ENCODE measurements at regions not wholly inside any gene's neighbourhood (a gene's known extent, or its start where the extent isn't known, plus 50 kb on each side); places are given as distances from the start of the nearest gene placed in this dataset.
A peak's percentile ranks its signal among the peaks of the same experiment; 100 is the strongest.

- H2AK5ac ChIP-seq (ENCODE audit: low read length), result no peak overlapping the region
- H3K4ac ChIP-seq (ENCODE audit: low read depth, low read length), result no peak overlapping the region
- no peaks in the 10 kb centered on the region for H3K27me3 ChIP-seq (ENCODE audit: insufficient read depth, low read length, poor library complexity)
- H3K18ac ChIP-seq (ENCODE audit: low read length), result no peak overlapping the region
- no peak overlapping the region for H4K5ac ChIP-seq (ENCODE audit: low read length)
- no peak overlapping the region for H2BK120ac ChIP-seq (ENCODE audit: low read depth, low read length)
- H3K4me3 ChIP-seq (ENCODE audit: low read length), result no peak overlapping the region
- no peak overlapping the region for H4K8ac ChIP-seq (ENCODE audit: low read depth, low read length)
- no CpG with 5 or more reads among the region's 7 CpGs for WGBS (ENCODE audit: extremely low coverage, insufficient coverage, low lambda C conversion rate)
- no peak overlapping the region for H2BK5ac ChIP-seq (ENCODE audit: low read length)
- H3K79me2 ChIP-seq (ENCODE audit: control insufficient read depth, insufficient read depth, low read length), result no peaks in the 10 kb centered on the region
- H3K79me1 ChIP-seq (ENCODE audit: low read length), result no peaks in the 10 kb centered on the region
- H3K36me3 ChIP-seq (ENCODE audit: control insufficient read depth, insufficient read depth, low read length), result no peaks in the 10 kb centered on the region
- H2BK15ac ChIP-seq (replicated peaks; ENCODE audit: low read depth), result no peak overlapping the region
- H3K56ac ChIP-seq (ENCODE audit: low read length), result no peak overlapping the region
- no peak overlapping the region for H3K4me2 ChIP-seq (ENCODE audit: low read length)
- no peak overlapping the region for H3K23ac ChIP-seq (ENCODE audit: low read length)
- no peaks in the 10 kb centered on the region for H3K4me1 ChIP-seq (ENCODE audit: control insufficient read depth, low read depth, low read length)
- DNase-seq, result peak; percentile 14
- no peak overlapping the region for H3K9ac ChIP-seq (ENCODE audit: low read length)
- no peak overlapping the region for H3K27ac ChIP-seq (ENCODE audit: low read depth, low read length)
These were observed 74.0 kb upstream of the PLCL2 start for GRCh38 chr3:16810593-16811367.

DNA sequence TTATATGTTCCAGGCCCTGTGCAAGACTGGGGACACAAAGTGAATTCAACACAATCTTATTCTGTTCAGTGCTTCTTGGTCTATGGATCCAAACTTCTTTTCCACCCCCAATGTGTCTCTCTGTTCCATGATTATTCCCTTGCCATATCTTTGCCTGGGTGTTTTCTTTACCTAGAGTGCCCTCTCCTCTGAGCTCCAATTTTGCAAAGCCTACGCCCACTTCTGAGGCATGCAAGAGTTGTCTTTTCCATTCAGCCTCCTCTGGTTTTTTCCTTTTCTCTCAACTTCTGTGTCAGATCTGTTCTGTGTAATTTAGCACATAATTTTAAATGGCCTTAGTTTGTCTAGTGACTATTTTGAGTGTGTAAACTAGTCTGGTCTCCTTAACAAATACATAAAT, 72.8 kb upstream of the PLCL2 start:
- no peak overlapping the region for H3K18ac ChIP-seq (ENCODE audit: low read length)
- no peak overlapping the region for H2BK15ac ChIP-seq (replicated peaks; ENCODE audit: low read depth)
- no peak overlapping the region for H3K27ac ChIP-seq (ENCODE audit: low read depth, low read length)
- no peak overlapping the region for H3K56ac ChIP-seq (ENCODE audit: low read length)
- no peaks in the 10 kb centered on the region for H3K36me3 ChIP-seq (ENCODE audit: control insufficient read depth, insufficient read depth, low read length)
- no peaks in the 10 kb centered on the region for H3K4me1 ChIP-seq (ENCODE audit: control insufficient read depth, low read depth, low read length)
- no CpG with 5 or more reads among the region's 1 CpG for WGBS (ENCODE audit: extremely low coverage, insufficient coverage, low lambda C conversion rate)
- H3K79me2 ChIP-seq (ENCODE audit: control insufficient read depth, insufficient read depth, low read length), result no peaks in the 10 kb centered on the region
- no peak overlapping the region for H2BK120ac ChIP-seq (ENCODE audit: low read depth, low read length)
- H2AK5ac ChIP-seq (ENCODE audit: low read length), result no peak overlapping the region
- no peak overlapping the region for H4K5ac ChIP-seq (ENCODE audit: low read length)
- no peak overlapping the region for H3K4me2 ChIP-seq (ENCODE audit: low read length)
- no peak overlapping the region for H3K23ac ChIP-seq (ENCODE audit: low read length)
- DNase-seq, result no peak
- no peak overlapping the region for H3K4ac ChIP-seq (ENCODE audit: low read depth, low read length)
- H4K8ac ChIP-seq (ENCODE audit: low read depth, low read length), result no peak overlapping the region
- no peak overlapping the region for H3K9ac ChIP-seq (ENCODE audit: low read length)
- no peak overlapping the region for H3K4me3 ChIP-seq (ENCODE audit: low read length)
- H3K27me3 ChIP-seq (ENCODE audit: insufficient read depth, low read length, poor library complexity), result no peaks in the 10 kb centered on the region
- H3K79me1 ChIP-seq (ENCODE audit: low read length), result no peaks in the 10 kb centered on the region
- H2BK5ac ChIP-seq (ENCODE audit: low read length), result no peak overlapping the region

DNA sequence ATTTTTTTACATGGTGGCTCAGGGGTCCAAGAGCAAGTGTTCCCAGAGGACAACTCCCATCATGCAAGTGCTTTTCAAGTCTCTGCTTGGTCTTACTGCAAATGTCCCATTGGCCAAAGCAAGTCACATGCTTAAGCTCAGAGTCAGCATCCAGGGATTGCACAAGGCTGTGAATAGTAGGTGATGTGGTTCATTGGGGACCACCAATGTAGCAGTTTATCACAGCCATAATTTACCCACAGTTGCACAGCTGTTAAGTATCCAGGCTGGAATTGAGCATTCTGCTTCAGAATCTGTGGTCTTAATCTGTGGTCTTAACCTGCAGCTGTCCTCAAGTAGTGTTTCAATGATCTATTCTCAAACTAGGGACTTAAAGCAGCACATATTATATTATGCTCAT, 71.4 kb upstream of the PLCL2 start:
- Histone ChIP-seq H3K4me2 (ENCODE audit: low read length) (no peak overlapping the region), H3K18ac (ENCODE audit: low read length) (no peak overlapping the region), H2BK15ac (replicated peaks; ENCODE audit: low read depth) (no peak overlapping the region), H3K4ac (ENCODE audit: low read depth, low read length) (no peak overlapping the region), H3K27ac (ENCODE audit: low read depth, low read length) (no peak overlapping the region), H2BK120ac (ENCODE audit: low read depth, low read length) (no peak overlapping the region), H2BK5ac (ENCODE audit: low read length) (no peak overlapping the region), H3K4me1 (ENCODE audit: control insufficient read depth, low read depth, low read length) (no peaks in the 10 kb centered on the region), H3K23ac (ENCODE audit: low read length) (no peak overlapping the region), H4K5ac (ENCODE audit: low read length) (no peak overlapping the region), H3K9ac (ENCODE audit: low read length) (no peak overlapping the region), H3K79me1 (ENCODE audit: low read length) (no peaks in the 10 kb centered on the region), H3K27me3 (ENCODE audit: insufficient read depth, low read length, poor library complexity) (no peaks in the 10 kb centered on the region), H3K36me3 (ENCODE audit: control insufficient read depth, insufficient read depth, low read length) (no peaks in the 10 kb centered on the region), H3K79me2 (ENCODE audit: control insufficient read depth, insufficient read depth, low read length) (no peaks in the 10 kb centered on the region), H4K8ac (ENCODE audit: low read depth, low read length) (no peak overlapping the region), H3K4me3 (ENCODE audit: low read length) (no peak overlapping the region), H2AK5ac (ENCODE audit: low read length) (no peak overlapping the region), H3K56ac (ENCODE audit: low read length) (no peak overlapping the region)
- DNase-seq, result no peak

GRCh38 chr3:16816048-16816780, 68.5 kb upstream of the PLCL2 start:
- H3K56ac ChIP-seq (ENCODE audit: low read length), result no peak overlapping the region
- no peak overlapping the region for H3K4ac ChIP-seq (ENCODE audit: low read depth, low read length)
- no peak overlapping the region for H3K4me2 ChIP-seq (ENCODE audit: low read length)
- H2BK5ac ChIP-seq (ENCODE audit: low read length), result no peak overlapping the region
- H3K4me3 ChIP-seq (ENCODE audit: low read length), result no peak overlapping the region
- no peaks in the 10 kb centered on the region for H3K36me3 ChIP-seq (ENCODE audit: control insufficient read depth, insufficient read depth, low read length)
- no peaks in the 10 kb centered on the region for H3K4me1 ChIP-seq (ENCODE audit: control insufficient read depth, low read depth, low read length)
- H3K79me2 ChIP-seq (ENCODE audit: control insufficient read depth, insufficient read depth, low read length), result no peaks in the 10 kb centered on the region
- no peak overlapping the region for H4K5ac ChIP-seq (ENCODE audit: low read length)
- no peaks in the 10 kb centered on the region for H3K27me3 ChIP-seq (ENCODE audit: insufficient read depth, low read length, poor library complexity)
- H4K8ac ChIP-seq (ENCODE audit: low read depth, low read length), result no peak overlapping the region
- no peak overlapping the region for H3K27ac ChIP-seq (ENCODE audit: low read depth, low read length)
- WGBS (ENCODE audit: extremely low coverage, insufficient coverage, low lambda C conversion rate), result no CpG with 5 or more reads among the region's 4 CpGs
- H2BK120ac ChIP-seq (ENCODE audit: low read depth, low read length), result no peak overlapping the region
- H3K23ac ChIP-seq (ENCODE audit: low read length), result no peak overlapping the region
- H3K79me1 ChIP-seq (ENCODE audit: low read length), result no peaks in the 10 kb centered on the region
- no peak overlapping the region for H3K9ac ChIP-seq (ENCODE audit: low read length)
- H2BK15ac ChIP-seq (replicated peaks; ENCODE audit: low read depth), result no peak overlapping the region
- no peak overlapping the region for H2AK5ac ChIP-seq (ENCODE audit: low read length)
- no peak overlapping the region for H3K18ac ChIP-seq (ENCODE audit: low read length)
- DNase-seq, result no peak

- H3K18ac ChIP-seq (ENCODE audit: low read length), result no peak overlapping the region
- H3K56ac ChIP-seq (ENCODE audit: low read length), result no peak overlapping the region
- H2AK5ac ChIP-seq (ENCODE audit: low read length), result no peak overlapping the region
- no peak overlapping the region for H2BK15ac ChIP-seq (replicated peaks; ENCODE audit: low read depth)
- DNase-seq, result no peak
- no peak overlapping the region for H2BK120ac ChIP-seq (ENCODE audit: low read depth, low read length)
- H3K79me1 ChIP-seq (ENCODE audit: low read length), result no peaks in the 10 kb centered on the region
- H3K4me3 ChIP-seq (ENCODE audit: low read length), result no peak overlapping the region
- no CpG with 5 or more reads among the region's 2 CpGs for WGBS (ENCODE audit: extremely low coverage, insufficient coverage, low lambda C conversion rate)
- no peaks in the 10 kb centered on the region for H3K4me1 ChIP-seq (ENCODE audit: control insufficient read depth, low read depth, low read length)
- H3K4me2 ChIP-seq (ENCODE audit: low read length), result no peak overlapping the region
- H3K23ac ChIP-seq (ENCODE audit: low read length), result no peak overlapping the region
- H3K27me3 ChIP-seq (ENCODE audit: insufficient read depth, low read length, poor library complexity), result no peaks in the 10 kb centered on the region
- H4K5ac ChIP-seq (ENCODE audit: low read length), result no peak overlapping the region
- no peak overlapping the region for H3K9ac ChIP-seq (ENCODE audit: low read length)
- H3K79me2 ChIP-seq (ENCODE audit: control insufficient read depth, insufficient read depth, low read length), result no peaks in the 10 kb centered on the region
- no peak overlapping the region for H2BK5ac ChIP-seq (ENCODE audit: low read length)
- no peak overlapping the region for H4K8ac ChIP-seq (ENCODE audit: low read depth, low read length)
- no peak overlapping the region for H3K4ac ChIP-seq (ENCODE audit: low read depth, low read length)
- H3K36me3 ChIP-seq (ENCODE audit: control insufficient read depth, insufficient read depth, low read length), result no peaks in the 10 kb centered on the region
- H3K27ac ChIP-seq (ENCODE audit: low read depth, low read length), result no peak overlapping the region
These were observed 67.6 kb upstream of the PLCL2 start for GRCh38 chr3:16817197-16817596.
